Heart left ventricle (tissue), 13 donors: ENCODE measurements at regions not wholly inside any gene's neighbourhood (a gene's known extent, or its start where the extent isn't known, plus 50 kb on each side); places are given as distances from the start of the nearest gene placed in this dataset.

Experiments
- CTCF ChIP-seq, 12 donors: fragments of 200-600 bp; sonication (generic) in 4 of 12; IDR thresholded peaks; one replicate each; pipeline versions ENCODE4 v1.5.0 to v1.8.0; 2018 to 2022; ENCODE audit warnings: antibody characterized with exemption in 12 of 12, mild to moderate bottlenecking in 5 of 12
- POLR2A ChIP-seq, 2 donors: fragments of 450-650 bp; IDR thresholded peaks; one replicate each; pipeline ENCODE4 v1.6.1; 2017; ENCODE audit warnings: antibody characterized with exemption in 2 of 2, mild to moderate bottlenecking in 2 of 2, moderate library complexity in 2 of 2
- donor health status: ischemic (EF 13 %, LVEDD 7.1; RV severe dilation, severe dysfunction).
- donor health status: DM: no; HTN: yes; CAD: no.
- donor health status: DM: no; HTN: no; CAD: no.
- donor health status: ischemic (EF 25% LVEDD 6.9; RV normal size, moderate dysfunction).
- donor health status: ischemic (EF 25% LVEDD 5.7; RV mildly dilated, moderate dysfunction).
- donor health status: ischemic (EF 35%, LVEDD 5.7; RV mildly dilated, moderate dysfunction).
- donor health status: nonischemic (EF 11% LVEDD 7.7; RV severe dilation, severe dysfunction).
- donor health status: DM: yes; HTN: yes; CAD: no.
- donor health status: PGD.
- donor health status: ischemic (EF 29% LVEDD 5.4; RV normal size, mild dysfunction).
- donor health status: nonischemic (EF 23%, LVEDD 6.1; RV moderate dilation, normal function).

GRCh38 chr2:224104668-224105386 is 65.7 kb upstream of the SERPINE2 start:
- no peak for TF ChIP-seq CTCF (IDR thresholded peaks at IDR 0.05)
- no peak for TF ChIP-seq POLR2A (IDR thresholded peaks at IDR 0.05)
